NT2/D1 (cell line): ENCODE measurements at regions not wholly inside any gene's neighbourhood (a gene's known extent, or its start where the extent isn't known, plus 50 kb on each side); places are given as distances from the start of the nearest gene placed in this dataset.

ENCODE experiments used
- SUZ12 ChIP-seq: IDR thresholded peaks from 2 replicates; pipeline ENCODE4 v1.6.1; 2011; ENCODE audit not compliant: insufficient read length, insufficient read depth; ENCODE audit errors: extremely low read depth
- ZNF274 ChIP-seq: IDR thresholded peaks from 2 replicates; pipeline ENCODE4 v1.6.1; 2011; ENCODE audit warnings: mild to moderate bottlenecking, low read depth, low read length

- TF ChIP-seq SUZ12 (no peak), ZNF274 (no peak)
Observed at GRCh38 chr11:129292771-129293170, 82.9 kb upstream of the BARX2 start.
